ENCODE measurements at regions not wholly inside any gene's neighbourhood (a gene's known extent, or its start where the extent isn't known, plus 50 kb on each side); places are given as distances from the start of the nearest gene placed in this dataset.

DNA sequence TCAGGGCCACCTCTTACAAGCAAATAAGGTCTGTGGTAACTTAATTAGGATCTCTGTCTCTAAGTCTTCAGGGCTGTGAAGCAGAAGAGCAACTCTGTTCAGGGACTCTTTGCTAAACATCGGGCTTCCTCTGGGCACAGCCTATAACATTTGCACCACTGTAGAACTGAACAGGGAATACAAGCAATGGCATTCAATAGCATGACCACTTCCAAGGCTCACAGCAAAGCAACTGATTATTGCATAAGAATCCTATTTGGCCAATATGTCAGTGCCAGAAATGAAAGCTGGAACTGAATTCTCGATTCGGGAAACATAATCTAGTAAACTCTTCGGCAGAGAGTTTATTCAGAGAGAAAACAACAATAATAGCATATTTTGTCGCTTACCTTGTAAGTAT is 92.2 kb upstream of the AMZ2 start:
- no peak for TF ChIP-seq EZH2 (IDR thresholded peaks at IDR 0.05; ENCODE audit: low read length)
- TF ChIP-seq, protein P1, sequence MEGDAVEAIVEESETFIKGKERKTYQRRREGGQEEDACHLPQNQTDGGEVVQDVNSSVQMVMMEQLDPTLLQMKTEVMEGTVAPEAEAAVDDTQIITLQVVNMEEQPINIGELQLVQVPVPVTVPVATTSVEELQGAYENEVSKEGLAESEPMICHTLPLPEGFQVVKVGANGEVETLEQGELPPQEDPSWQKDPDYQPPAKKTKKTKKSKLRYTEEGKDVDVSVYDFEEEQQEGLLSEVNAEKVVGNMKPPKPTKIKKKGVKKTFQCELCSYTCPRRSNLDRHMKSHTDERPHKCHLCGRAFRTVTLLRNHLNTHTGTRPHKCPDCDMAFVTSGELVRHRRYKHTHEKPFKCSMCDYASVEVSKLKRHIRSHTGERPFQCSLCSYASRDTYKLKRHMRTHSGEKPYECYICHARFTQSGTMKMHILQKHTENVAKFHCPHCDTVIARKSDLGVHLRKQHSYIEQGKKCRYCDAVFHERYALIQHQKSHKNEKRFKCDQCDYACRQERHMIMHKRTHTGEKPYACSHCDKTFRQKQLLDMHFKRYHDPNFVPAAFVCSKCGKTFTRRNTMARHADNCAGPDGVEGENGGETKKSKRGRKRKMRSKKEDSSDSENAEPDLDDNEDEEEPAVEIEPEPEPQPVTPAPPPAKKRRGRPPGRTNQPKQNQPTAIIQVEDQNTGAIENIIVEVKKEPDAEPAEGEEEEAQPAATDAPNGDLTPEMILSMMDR (optimal IDR thresholded peaks at IDR 0.05 in 1 of 3, IDR thresholded peaks at IDR 0.05 in 1 of 3, conservative IDR thresholded peaks at IDR 0.05 in 1 of 3; ENCODE audit: extremely low read depth in 1 of 3, insufficient read depth in 2 of 3, low read length in 3 of 3), result no peak

Measured in keratinocyte (primary cell).